ENCODE measurements at regions not wholly inside any gene's neighbourhood (a gene's known extent, or its start where the extent isn't known, plus 50 kb on each side); places are given as distances from the start of the nearest gene placed in this dataset.
"Not testable (repeated sequence)": the region's sequence is repeated elsewhere in the genome, so short reads cannot be mapped to it uniquely, and the experiment has no call there.

DNA sequence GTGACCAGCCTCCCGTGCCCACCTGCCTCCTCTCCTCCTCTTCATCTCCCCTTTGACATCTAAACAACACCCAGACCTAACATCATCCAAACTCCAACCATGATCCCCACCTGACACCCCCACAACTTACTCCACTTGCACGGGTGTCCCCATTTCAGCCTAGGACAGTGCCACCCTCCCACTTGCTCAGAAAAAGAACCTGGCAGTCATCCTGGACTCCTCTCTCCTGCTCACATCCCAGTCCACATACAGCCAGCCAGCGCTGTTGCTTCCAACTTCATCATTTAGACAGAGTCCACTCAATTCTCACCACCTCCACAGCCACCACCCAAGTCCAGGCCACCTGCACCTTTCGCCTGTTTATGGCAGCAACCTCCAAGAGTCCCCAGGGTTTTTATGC is 485.7 kb downstream of the MN1 start:
- no peak for DNase-seq (ENCODE audit: low read depth)
- TF ChIP-seq POLR2A (IDR thresholded peaks at IDR 0.05; ENCODE audit: extremely low read depth, insufficient read length) (no peak), MYC (IDR thresholded peaks at IDR 0.05; ENCODE audit: low read depth, low read length) (no peak), MAX (IDR thresholded peaks at IDR 0.05; ENCODE audit: low read depth, low read length) (no peak)
- TF ChIP-seq, protein P1, sequence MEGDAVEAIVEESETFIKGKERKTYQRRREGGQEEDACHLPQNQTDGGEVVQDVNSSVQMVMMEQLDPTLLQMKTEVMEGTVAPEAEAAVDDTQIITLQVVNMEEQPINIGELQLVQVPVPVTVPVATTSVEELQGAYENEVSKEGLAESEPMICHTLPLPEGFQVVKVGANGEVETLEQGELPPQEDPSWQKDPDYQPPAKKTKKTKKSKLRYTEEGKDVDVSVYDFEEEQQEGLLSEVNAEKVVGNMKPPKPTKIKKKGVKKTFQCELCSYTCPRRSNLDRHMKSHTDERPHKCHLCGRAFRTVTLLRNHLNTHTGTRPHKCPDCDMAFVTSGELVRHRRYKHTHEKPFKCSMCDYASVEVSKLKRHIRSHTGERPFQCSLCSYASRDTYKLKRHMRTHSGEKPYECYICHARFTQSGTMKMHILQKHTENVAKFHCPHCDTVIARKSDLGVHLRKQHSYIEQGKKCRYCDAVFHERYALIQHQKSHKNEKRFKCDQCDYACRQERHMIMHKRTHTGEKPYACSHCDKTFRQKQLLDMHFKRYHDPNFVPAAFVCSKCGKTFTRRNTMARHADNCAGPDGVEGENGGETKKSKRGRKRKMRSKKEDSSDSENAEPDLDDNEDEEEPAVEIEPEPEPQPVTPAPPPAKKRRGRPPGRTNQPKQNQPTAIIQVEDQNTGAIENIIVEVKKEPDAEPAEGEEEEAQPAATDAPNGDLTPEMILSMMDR (IDR thresholded peaks at IDR 0.05; ENCODE audit: low read depth, low read length), result no peak
- no peak overlapping the region for H3K4me3 ChIP-seq (ENCODE audit: low read depth, low read length)

- TF ChIP-seq MYC (IDR thresholded peaks at IDR 0.05; ENCODE audit: low read depth, low read length), result no peak
- TF ChIP-seq POLR2A (IDR thresholded peaks at IDR 0.05; ENCODE audit: extremely low read depth, insufficient read length), result no peak
- TF ChIP-seq, protein P1 (IDR thresholded peaks at IDR 0.05; ENCODE audit: low read depth, low read length), result no peak
- no peak for TF ChIP-seq MAX (IDR thresholded peaks at IDR 0.05; ENCODE audit: low read depth, low read length)
- no peak overlapping the region for H3K4me3 ChIP-seq (ENCODE audit: low read depth, low read length)
- peak; percentile 12 for DNase-seq (ENCODE audit: low read depth)
These were observed 484.5 kb downstream of the MN1 start for GRCh38 chr22:27317096-27317495.

GRCh38 chr22:27317971-27318428 is 483.6 kb downstream of the MN1 start:
- DNase-seq (ENCODE audit: low read depth), result peak; percentile 5
- no peak for TF ChIP-seq MYC (IDR thresholded peaks at IDR 0.05; ENCODE audit: low read depth, low read length)
- no peak for TF ChIP-seq MAX (IDR thresholded peaks at IDR 0.05; ENCODE audit: low read depth, low read length)
- TF ChIP-seq, protein P1 (IDR thresholded peaks at IDR 0.05; ENCODE audit: low read depth, low read length), result no peak
- TF ChIP-seq POLR2A (IDR thresholded peaks at IDR 0.05; ENCODE audit: extremely low read depth, insufficient read length), result no peak
- H3K4me3 ChIP-seq (ENCODE audit: low read depth, low read length), result no peak overlapping the region

- no peak overlapping the region for H3K4me3 ChIP-seq (ENCODE audit: low read depth, low read length)
- DNase-seq (ENCODE audit: low read depth), result peak; percentile 22
- TF ChIP-seq, protein P1 (IDR thresholded peaks at IDR 0.05; ENCODE audit: low read depth, low read length), result no peak
- no peak for TF ChIP-seq MYC (IDR thresholded peaks at IDR 0.05; ENCODE audit: low read depth, low read length)
These were observed 483.0 kb downstream of the MN1 start for GRCh38 chr22:27318516-27318915.

- TF ChIP-seq MAX (IDR thresholded peaks at IDR 0.05; ENCODE audit: low read depth, low read length) (no peak), POLR2A (IDR thresholded peaks at IDR 0.05; ENCODE audit: extremely low read depth, insufficient read length) (no peak), MYC (IDR thresholded peaks at IDR 0.05; ENCODE audit: low read depth, low read length) (no peak)
- TF ChIP-seq, protein P1 (IDR thresholded peaks at IDR 0.05; ENCODE audit: low read depth, low read length), result no peak
- no peak for DNase-seq (ENCODE audit: low read depth)
- no peak overlapping the region for H3K4me3 ChIP-seq (ENCODE audit: low read depth, low read length)
These were observed 477.9 kb downstream of the MN1 start for GRCh38 chr22:27323661-27324060.

GRCh38 chr22:27324908-27325307 is 476.6 kb downstream of the MN1 start:
- DNase-seq (ENCODE audit: low read depth); H3K4me3 ChIP-seq (ENCODE audit: low read depth, low read length): not testable (repeated sequence)

All from NB4 (cell line).